Activated CD8-positive, alpha-beta memory T cell treated with anti-CD3 and anti-CD28 coated beads for 48 hours (primary cell): ENCODE measurements at regions not wholly inside any gene's neighbourhood (a gene's known extent, or its start where the extent isn't known, plus 50 kb on each side); places are given as distances from the start of the nearest gene placed in this dataset.
"Not testable (repeated sequence)": the region's sequence is repeated elsewhere in the genome, so short reads cannot be mapped to it uniquely, and the experiment has no call there.

Experiments used
- DNase-seq, 3 experiments: peaks; one replicate each; pipeline ENCODE4 v3.0.0-alpha.2; 2020; ENCODE audit warnings: low read depth in 2 of 3, low spot score in 2 of 3

DNA sequence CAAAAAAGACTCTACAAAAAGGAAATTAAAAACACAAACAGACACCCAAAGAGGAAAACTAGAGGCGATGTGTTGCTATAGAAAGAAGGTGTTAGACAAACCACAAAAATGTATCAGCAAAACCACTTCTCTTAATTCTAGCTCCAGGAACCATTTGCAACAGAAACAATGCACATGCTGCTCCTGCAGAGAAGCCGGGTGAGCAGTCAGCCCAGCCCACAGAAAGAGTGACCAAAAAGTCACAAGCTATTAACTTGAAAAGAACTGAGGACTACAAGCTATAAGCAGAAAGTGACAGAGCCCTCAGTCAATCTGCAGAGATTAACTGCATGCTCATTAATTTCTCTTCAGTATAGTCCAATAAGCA, 96.2 kb upstream of the KLHL13 start:
- DNase-seq: no peak

DNA sequence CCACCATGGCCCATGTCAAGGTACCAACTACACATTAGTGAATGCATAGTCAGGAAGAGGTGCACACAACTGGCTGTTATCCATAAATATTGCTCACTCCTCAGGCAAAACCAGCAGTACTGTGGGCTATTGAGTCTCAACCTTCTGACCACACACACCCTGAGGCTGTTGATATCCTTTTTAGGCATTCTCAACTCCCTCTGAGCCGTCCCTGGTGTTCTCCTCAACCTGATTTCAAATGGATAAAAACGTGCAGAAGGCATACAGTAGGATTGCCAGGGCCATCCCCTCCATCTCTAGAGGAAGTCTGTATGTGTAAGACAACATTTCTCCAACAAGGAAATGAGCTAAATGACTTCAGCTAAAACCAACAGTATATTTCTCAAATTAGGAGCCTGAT, 98.7 kb upstream of the KLHL13 start:
- DNase-seq: no peak

DNA sequence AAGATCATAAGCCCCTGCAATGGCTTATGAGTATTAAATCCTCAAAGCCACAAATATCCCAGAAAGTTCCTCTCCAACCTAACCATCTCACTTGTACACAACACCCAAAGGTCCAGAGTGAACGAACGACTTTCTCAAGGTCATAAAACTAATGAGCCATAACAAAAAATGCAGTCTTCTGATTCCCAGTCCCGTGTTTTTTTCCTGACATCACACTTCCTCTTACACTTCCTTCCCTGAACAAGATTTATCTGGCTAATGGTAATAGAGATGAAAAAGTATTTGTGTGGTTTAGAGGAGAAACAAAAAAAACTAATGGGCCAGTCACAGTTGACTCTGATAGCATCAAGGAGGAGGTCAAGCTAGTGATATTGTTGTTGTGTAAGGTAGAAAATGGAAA, 99.5 kb upstream of the KLHL13 start:
- no peak for DNase-seq

DNA sequence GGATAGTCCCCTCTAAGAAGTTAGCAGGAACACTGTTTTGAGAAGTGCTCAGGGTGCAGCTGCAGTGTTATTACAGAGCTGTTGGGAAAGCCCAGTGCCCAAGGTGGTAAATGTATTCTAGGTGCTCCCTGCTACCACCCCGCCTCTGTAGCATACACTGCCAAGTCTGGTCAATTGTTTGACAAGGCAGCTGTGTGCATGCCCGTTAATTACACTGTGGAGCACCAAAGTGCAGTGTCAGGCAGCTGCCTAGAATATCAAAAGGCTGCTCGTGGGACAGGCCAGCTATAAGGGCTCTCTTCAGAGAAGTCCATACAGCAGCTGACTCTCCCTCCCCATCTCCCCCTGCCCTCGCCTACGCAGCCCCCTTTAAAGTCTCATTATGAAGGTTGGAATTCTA, 99.9 kb upstream of the KLHL13 start:
- no peak for DNase-seq

DNA sequence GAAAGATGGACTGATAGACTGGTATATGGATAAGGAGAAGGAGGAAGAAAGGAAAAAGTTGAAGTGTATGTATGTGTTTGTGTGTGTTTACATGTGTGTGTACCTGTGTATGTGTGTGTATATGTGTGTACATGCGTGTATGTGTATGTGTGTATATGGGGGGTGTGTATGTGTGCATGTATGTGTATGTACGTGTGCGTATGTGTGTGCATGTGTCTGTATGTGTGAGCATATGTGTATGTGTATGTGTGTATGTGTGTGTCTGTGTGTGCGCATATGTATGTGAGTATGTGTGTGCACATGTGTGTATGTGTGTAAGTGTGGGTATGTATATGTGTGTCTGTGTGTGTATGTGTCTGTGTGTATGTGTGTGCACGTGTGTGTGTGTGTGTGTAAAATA, 101.5 kb upstream of the KLHL13 start:
- no peak for DNase-seq

DNA sequence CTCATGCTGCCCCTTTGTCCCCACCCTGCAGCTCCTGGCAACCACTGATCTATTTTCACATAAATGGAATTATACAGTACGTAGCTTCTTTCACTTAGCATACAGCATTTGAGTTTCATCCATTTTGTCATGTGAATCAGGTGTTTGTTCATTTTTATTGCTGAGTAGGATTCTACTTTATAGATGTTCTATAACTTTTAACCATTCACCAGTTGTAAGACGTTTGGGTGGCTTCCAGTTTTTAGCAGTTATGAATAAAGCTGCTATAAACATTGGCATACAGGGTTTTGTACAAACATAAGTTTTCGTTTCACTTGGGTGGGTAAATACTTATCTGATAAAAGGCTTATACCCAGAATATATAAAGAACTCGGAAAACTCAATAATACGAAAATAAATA, 102.3 kb upstream of the KLHL13 start:
- no peak for DNase-seq

DNA sequence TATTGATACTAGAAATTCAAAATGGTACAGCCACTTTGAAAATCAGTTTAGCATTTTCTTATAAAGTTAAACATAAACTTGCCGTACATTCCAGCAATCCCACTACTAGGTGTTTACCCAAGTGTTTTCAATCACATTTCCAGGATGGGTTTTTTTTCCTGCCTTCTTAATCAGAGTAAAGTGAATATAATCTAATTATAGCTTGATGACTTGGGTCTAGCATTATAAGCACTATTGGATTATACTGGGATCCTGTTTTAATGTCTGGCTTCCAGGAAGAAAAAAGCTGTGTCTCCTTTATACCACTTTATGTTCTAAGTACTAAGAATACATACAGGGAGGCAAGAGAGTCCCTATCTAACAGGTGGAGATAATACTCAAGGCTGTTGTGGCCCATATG, 103.3 kb upstream of the KLHL13 start:
- no peak for DNase-seq

DNA sequence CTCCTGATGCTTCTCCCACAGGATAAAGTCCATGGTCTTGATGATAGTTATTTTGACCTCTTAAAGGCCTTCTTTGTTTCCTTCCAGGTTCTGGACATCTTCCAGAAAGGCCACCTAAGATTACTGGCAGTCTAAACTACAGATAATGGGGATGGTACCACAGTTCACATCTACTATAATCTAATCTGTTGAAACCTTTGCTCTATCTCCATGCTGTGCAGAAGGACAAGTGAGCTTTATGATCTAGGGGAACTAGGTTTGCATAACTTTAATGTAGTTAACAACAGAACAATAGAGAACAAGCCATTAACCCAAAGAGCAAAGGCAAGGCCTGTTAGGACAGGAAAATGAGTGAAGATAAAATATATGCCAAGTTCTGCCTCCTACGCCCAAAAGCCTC, 103.9 kb upstream of the KLHL13 start:
- no peak for DNase-seq

DNA sequence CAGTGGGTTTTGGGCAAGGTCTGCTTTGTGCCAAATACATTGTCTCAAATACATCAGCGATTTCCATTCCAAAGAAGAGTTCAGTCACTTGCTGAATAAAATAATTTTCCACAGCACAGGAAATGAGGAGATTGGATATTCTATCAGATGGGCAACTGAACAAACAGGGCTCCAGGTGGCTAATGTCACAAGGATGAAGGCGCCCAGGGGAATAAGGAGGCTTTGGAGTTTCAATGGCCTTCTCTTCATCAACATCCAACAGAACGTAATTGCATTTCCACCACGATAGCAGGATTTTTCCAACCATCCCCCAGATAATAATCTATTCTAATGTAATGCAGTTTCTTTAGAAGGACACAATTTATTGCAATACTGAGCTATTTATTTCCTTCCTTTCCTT, 104.7 kb upstream of the KLHL13 start:
- DNase-seq: no peak

DNA sequence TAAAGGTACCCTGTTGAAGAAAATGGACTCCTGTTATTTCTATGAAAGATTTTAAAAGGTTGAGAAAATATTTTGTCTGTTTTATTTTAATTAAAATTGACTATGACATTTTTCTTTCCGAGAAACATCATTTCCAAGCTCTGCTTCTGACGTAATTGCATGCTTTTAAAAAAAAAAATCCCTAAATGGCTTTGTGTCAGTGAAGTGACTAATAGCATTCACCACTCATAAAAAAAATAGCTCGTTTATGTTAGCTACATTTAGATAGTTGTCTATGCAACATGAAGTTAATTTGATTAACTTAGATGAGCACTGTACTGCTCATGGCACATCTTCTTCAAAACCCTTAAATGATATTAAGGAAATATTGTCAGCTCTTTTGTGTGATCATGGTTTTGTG, 105.1 kb upstream of the KLHL13 start:
- no peak for DNase-seq

DNA sequence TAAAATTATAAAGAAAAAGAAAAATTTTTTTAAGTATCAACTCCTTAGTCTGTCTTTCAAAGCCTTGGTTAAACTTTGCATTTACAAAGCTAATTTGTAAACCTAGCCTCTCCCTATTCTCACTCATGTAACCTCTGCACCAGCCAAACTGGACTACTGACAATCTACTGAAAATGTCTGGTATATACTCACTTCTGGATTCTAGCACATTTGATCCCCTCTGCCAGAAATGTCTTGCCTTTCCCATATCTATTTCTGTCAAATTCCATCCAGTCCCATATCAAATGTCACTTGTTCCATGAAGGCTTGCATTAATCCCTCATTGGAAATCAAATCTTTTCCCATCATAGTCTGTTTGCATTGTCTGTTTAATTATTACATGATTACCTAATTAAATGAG, 105.8 kb upstream of the KLHL13 start:
- DNase-seq: no peak

DNA sequence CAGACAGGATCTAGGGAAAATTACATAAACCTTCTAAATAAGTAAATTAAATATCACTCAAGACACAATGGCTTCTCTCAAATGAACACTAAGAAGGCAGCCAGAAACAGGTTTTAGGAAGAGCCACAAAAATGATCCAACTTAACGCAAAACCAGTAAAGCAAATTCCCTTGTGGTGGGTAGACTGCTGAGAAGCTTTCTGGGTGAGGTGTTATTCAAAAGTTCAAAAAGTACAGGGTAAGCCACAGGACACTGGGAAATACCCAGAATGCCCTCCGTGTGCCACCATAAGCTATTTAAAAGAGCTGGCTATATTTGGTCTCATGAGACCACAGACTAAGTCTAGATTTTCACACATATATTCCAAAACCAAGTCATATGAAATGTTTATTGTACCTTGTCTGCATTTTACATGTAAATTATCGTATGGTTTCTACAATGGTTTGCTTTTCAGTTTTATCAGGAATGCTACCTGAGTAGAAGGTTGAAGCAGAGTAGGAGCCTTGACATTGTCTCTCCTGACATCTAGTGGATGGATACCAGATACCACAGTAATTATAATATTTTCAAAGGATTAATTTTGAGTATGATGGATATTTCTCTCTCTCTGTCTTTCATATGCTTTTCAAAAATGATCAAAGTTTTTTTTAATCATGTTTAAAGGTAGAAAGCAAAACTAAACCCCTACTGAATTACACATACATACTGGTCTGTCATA, 109.3 kb upstream of the KLHL13 start:
- DNase-seq: no peak

DNA sequence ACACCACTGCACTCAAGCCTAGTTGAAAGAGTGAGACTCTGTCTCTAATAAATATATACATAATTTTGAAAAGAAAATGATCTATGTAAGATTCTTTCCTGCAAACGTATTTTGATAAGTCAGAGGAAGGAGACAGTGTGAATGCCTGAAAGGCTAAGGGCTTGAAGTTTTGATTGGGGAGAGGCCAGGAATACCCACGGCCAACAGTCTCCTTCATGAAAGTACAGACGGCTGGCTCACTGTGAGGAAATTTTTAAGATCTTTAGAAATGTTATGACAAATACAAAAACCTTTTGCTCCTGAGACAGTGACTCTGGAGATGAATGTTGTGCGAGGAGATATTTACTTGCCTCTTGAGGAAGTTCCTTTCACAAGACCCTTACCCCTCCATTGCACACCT, 111.4 kb upstream of the KLHL13 start:
- DNase-seq: no peak

DNA sequence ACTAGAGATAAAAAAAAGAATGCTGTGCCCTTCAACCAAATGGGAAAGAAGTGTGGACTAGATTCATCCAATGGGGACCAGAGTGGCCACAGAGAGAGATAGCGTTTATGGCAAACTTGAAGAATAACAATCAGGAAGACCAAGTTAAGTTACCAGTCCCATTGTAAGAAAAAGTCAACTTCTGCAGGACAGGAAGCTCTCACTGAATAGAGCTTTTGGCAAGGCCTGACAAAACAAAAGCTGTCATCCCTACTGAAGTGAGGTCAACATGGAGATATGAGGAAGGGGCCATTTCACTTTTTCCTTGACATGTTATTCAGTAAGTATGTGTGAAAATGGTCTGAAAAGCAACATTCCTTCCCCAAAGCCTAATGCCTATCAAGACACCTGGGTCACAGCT, 111.8 kb upstream of the KLHL13 start:
- DNase-seq: no peak

DNA sequence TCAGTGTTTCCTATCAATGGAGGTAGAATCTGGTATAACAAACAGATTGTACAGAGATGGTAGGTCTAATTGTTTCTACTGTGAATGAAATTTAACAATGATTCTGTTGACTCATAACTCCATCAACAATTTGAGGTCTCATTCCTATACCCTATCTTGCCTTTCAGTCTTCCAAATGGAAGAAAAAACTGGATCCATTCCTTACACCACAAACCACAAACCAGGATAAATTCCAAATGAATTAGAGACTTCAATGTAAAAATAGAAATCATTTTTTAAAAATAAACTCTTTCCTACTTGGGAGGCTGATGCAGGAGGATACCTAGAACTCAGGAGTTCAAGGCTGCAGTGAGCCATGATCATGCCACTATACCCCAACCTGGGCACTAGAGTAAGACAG, 114.4 kb upstream of the WDR44 start:
- no peak for DNase-seq

DNA sequence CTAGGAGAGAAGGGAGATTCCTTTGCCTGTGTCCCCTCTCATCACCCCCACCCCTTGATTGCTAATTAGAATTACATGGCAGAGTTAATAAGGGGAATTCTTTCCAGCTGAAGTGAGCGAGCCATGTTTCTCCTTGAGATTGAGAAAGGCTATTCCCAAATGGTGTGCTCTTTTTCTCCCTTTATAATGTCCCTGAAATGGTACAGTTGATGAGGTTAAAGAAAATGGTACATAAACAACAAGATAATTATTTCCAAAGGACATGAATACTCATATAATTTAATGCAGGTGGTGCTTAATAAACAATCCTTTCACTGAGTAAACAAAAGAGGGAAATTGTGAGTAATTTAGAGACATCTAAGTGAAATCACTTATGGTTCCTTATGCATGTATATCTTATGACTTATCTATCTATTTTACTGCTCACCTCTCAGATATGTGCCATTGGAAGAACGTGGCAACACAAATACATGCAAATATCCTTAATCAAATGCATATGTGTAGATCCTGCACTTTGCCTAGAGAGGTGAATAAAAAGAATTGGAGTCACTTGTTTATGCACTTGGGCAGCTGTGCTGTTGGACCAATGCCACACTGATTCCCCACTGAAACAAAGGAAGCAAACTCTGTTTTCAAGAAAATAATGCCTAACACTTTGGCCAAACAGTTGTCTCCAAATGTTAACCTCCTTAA, 106.6 kb upstream of the WDR44 start:
- DNase-seq: no peak

DNA sequence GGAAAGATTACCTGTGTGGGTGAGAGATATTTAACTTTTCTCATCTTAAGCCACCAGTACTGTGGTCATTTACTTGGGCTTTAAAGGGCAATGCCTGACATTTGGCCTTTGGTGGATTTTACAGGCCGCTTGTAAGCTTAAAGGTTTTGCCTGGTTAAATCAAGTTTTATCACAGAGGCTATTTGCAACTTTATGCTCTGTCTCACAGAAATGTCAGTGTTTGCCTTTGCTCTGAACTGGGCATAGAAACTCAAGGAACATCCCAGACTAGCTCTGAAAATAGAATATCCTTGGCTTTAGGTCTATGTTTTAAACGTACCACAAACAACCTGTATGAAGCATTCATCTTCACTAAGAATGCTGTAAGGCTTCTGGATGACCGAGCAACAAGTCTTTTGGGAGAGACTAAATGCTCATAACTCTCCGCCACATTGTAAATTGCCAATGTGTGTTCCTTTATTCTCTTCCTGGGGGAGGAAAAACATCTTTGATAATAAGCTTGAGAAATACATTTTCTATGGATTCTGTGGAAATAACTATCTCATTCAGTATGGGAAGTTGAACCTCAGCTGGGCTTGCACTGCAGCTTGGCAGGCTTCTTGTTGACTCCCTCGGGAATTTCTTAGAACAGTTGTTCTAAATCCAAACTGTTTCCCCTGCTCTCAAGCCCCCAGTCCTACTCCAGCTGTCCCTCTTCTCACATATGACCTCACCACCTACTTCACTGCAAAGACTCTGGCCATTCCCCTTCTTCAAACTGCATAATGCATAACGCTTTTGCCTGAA, 105.8 kb upstream of the WDR44 start:
- DNase-seq: no peak

DNA sequence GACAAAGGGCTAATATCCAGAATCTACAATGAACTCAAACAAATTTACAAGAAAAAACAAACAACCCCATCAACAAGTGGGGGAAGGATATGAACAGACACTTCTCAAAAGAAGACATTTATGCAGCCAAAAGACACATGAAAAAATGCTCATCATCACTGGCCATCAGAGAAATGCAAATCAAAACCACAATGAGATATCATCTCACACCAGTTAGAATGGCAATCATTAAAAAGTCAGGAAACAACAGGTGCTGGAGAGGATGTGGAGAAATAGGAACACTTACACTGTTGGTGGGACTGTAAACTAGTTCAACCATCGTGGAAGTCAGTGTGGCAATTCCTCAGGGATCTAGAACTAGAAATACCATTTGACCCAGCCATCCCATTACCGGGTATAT, 98.9 kb upstream of the WDR44 start:
- DNase-seq: not testable (repeated sequence)

DNA sequence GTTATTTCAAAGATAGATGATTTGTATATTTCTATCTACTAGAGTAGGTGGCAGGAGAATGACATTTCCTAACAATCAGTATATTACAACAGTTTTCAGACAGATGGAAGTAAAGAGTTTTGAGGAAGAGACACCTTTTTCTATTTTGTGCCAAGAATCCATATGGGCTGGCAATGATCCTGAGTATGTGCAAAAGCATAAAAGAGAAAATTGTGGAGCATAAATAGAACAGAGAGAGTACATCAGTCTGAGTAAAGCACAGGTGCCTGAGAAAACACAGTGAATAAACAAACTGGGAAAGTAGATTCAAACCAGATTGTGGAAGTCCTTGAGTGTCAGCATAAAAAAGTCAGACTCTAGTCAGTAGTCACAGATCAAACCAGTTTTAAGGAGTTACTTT, 96.8 kb upstream of the WDR44 start:
- DNase-seq: no peak

DNA sequence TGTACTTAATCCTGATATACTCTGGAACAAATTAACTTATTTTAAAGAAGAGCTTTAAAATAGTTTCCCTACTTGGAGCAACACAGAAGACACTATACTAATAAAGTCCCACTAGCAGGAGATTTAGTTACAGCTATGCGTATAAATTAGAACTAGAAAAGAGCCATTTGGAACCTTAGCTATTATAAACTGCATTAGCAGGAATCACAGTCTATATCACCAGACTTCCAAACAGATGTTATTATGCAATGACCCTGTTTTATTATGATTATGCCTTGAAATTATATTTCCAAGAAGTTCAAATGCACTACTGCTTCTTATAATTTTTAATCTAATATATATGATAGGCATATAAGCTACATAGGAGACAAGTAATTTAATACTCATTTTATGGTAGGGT, 95.5 kb upstream of the WDR44 start:
- DNase-seq: no peak

DNA sequence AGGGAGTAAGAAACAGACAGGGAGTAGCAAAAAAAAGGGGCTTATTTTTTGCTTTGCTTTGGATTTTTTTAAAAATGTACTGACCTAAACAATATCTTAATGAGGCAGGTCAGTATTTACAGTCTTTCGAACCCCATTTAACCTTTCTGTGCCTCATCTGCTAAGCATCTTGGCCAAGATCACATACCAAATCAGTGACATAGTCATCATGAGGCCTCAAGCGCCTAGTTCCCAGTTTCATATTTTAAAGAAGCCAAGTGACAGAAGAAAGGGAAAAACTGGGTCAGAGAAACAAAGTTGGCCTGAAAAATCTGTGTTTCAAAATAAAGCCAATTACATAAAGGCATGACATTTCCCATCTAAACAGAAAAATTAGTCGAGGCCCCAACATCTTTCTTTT, 94.6 kb upstream of the WDR44 start:
- no peak for DNase-seq

DNA sequence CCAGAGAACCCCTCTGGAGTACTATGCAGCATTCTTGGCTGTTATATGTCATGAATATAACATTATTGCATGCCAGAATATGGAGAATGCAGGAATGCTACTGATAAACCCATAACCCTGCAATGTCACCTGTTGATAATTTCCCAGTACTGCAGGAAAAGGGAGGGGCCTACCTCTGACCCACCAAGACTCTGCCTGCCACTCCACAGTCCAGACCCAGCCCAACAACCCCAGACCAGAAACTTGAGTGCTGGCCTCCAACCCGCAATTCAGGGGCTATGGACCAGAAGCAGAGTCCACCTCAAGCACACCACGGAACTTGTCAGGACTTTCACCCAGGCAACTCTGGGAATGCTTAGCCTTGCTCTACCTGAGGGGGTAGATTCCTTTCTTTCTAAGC, 92.9 kb upstream of the WDR44 start:
- no peak for DNase-seq
